ENCODE measurements at regions not wholly inside any gene's neighbourhood (a gene's known extent, or its start where the extent isn't known, plus 50 kb on each side); places are given as distances from the start of the nearest gene placed in this dataset.

- Mint-ChIP-seq H3K4me3 (ENCODE audit: unreplicated experiment) (no peak overlapping the region), H3K36me3 (ENCODE audit: low read depth, unreplicated experiment) (no peaks in the 10 kb centered on the region), H3K27me3 (ENCODE audit: unreplicated experiment) (peaks cover 1% of the 10 kb centered on the region), H3K27ac (ENCODE audit: unreplicated experiment) (no peak overlapping the region), H3K4me1 (ENCODE audit: unreplicated experiment) (peaks cover 6% of the 10 kb centered on the region), H3K9me3 (ENCODE audit: unreplicated experiment) (no peaks in the 10 kb centered on the region)
- no peak for TF ChIP-seq CTCF (IDR thresholded peaks at IDR 0.05; ENCODE audit: unreplicated experiment)
- DNase-seq (ENCODE audit: low spot score) = no peak
Observed at GRCh38 chr18:64991102-64991501, 759.7 kb upstream of the CDH7 start.

- no peak overlapping the region for H3K4me3 Mint-ChIP-seq (ENCODE audit: unreplicated experiment)
Observed at GRCh38 chr18:64986906-64987495, 763.8 kb upstream of the CDH7 start.

GRCh38 chr18:64983497-64984238 is 767.1 kb upstream of the CDH7 start:
- no peak for TF ChIP-seq CTCF (IDR thresholded peaks at IDR 0.05; ENCODE audit: unreplicated experiment)
- Mint-ChIP-seq H3K4me1 (ENCODE audit: unreplicated experiment) (no peaks in the 10 kb centered on the region), H3K27me3 (ENCODE audit: unreplicated experiment) (peaks cover 1% of the 10 kb centered on the region), H3K36me3 (ENCODE audit: low read depth, unreplicated experiment) (no peaks in the 10 kb centered on the region), H3K4me3 (ENCODE audit: unreplicated experiment) (no peak overlapping the region), H3K9me3 (ENCODE audit: unreplicated experiment) (no peaks in the 10 kb centered on the region), H3K27ac (ENCODE audit: unreplicated experiment) (no peak overlapping the region)
- no peak for DNase-seq (ENCODE audit: low spot score)

More at GRCh38 chr18:64986906-64987495, 763.8 kb upstream of the CDH7 start:
- H3K27ac Mint-ChIP-seq (ENCODE audit: unreplicated experiment) = no peak overlapping the region
- peaks cover 6% of the 10 kb centered on the region for H3K4me1 Mint-ChIP-seq (ENCODE audit: unreplicated experiment)
- no peak for TF ChIP-seq CTCF (IDR thresholded peaks at IDR 0.05; ENCODE audit: unreplicated experiment)
- H3K36me3 Mint-ChIP-seq (ENCODE audit: low read depth, unreplicated experiment) = no peaks in the 10 kb centered on the region
- H3K27me3 Mint-ChIP-seq (ENCODE audit: unreplicated experiment) = peaks cover 1% of the 10 kb centered on the region
- H3K9me3 Mint-ChIP-seq (ENCODE audit: unreplicated experiment) = no peaks in the 10 kb centered on the region
- DNase-seq (ENCODE audit: low spot score) = no peak

GRCh38 chr18:64982414-64983055 is 768.3 kb upstream of the CDH7 start:
- TF ChIP-seq CTCF (IDR thresholded peaks at IDR 0.05; ENCODE audit: unreplicated experiment) = no peak
- DNase-seq (ENCODE audit: low spot score) = no peak
- Mint-ChIP-seq H3K9me3 (ENCODE audit: unreplicated experiment) (no peaks in the 10 kb centered on the region), H3K4me1 (ENCODE audit: unreplicated experiment) (no peaks in the 10 kb centered on the region), H3K4me3 (ENCODE audit: unreplicated experiment) (no peak overlapping the region), H3K27me3 (ENCODE audit: unreplicated experiment) (no peaks in the 10 kb centered on the region), H3K36me3 (ENCODE audit: low read depth, unreplicated experiment) (no peaks in the 10 kb centered on the region), H3K27ac (ENCODE audit: unreplicated experiment) (no peak overlapping the region)

GRCh38 chr18:64981915-64982314 is 768.9 kb upstream of the CDH7 start:
- H3K27me3 Mint-ChIP-seq (ENCODE audit: unreplicated experiment) = no peaks in the 10 kb centered on the region
- no peaks in the 10 kb centered on the region for H3K4me1 Mint-ChIP-seq (ENCODE audit: unreplicated experiment)

More at GRCh38 chr18:64981915-64982314, 768.9 kb upstream of the CDH7 start:
- H3K36me3 Mint-ChIP-seq (ENCODE audit: low read depth, unreplicated experiment) = no peaks in the 10 kb centered on the region
- no peak overlapping the region for H3K4me3 Mint-ChIP-seq (ENCODE audit: unreplicated experiment)
- no peaks in the 10 kb centered on the region for H3K9me3 Mint-ChIP-seq (ENCODE audit: unreplicated experiment)
- TF ChIP-seq CTCF (IDR thresholded peaks at IDR 0.05; ENCODE audit: unreplicated experiment) = no peak
- no peak overlapping the region for H3K27ac Mint-ChIP-seq (ENCODE audit: unreplicated experiment)
- no peak for DNase-seq (ENCODE audit: low spot score)

All from endothelial cell (in vitro differentiated cells).